ENCODE measurements at regions not wholly inside any gene's neighbourhood (a gene's known extent, or its start where the extent isn't known, plus 50 kb on each side); places are given as distances from the start of the nearest gene placed in this dataset.

GRCh38 chr10:111146025-111146640 is 69.3 kb downstream of the ADRA2A start:
- no peak overlapping the region for H3K4ac ChIP-seq (ENCODE audit: low read depth, low read length)
- no peaks in the 10 kb centered on the region for H4K20me1 ChIP-seq (ENCODE audit: insufficient read depth, low read length)
- ATAC-seq (ENCODE audit: low read depth) (no peak), DNase-seq (no peak)
- no peak for TF ChIP-seq CTCF (conservative IDR thresholded peaks at IDR 0.05; ENCODE audit: low read depth, low read length)
- TF ChIP-seq MAFK (IDR thresholded peaks at IDR 0.05; ENCODE audit: low read depth, low read length): no peak
- TF ChIP-seq RAD21 (IDR thresholded peaks at IDR 0.05; ENCODE audit: low read length): no peak
- TF ChIP-seq USF2 (IDR thresholded peaks at IDR 0.05; ENCODE audit: low read depth, low read length): no peak
- TF ChIP-seq NFE2L2 (IDR thresholded peaks at IDR 0.05; ENCODE audit: low read depth, low read length): no peak
- no peak for TF ChIP-seq MAZ (IDR thresholded peaks at IDR 0.05; ENCODE audit: borderline replicate concordance, low read depth, low read length)
- TF ChIP-seq SMC3 (IDR thresholded peaks at IDR 0.05; ENCODE audit: low read depth, low read length): no peak
- no peak for TF ChIP-seq BHLHE40 (IDR thresholded peaks at IDR 0.05; ENCODE audit: low read depth, low read length)
- no peak for TF ChIP-seq CHD1 (IDR thresholded peaks at IDR 0.05; ENCODE audit: low read depth, low read length)
- no peak for TF ChIP-seq RFX5 (IDR thresholded peaks at IDR 0.05; ENCODE audit: low read depth, low read length)
- TF ChIP-seq POLR2A (IDR thresholded peaks at IDR 0.05; ENCODE audit: low read depth, low read length): no peak
- H3K18ac ChIP-seq (ENCODE audit: low read depth, low read length): no peak overlapping the region
- H2AFZ ChIP-seq (replicated peaks; ENCODE audit: low read length, poor library complexity): no peak overlapping the region
- BruUV-seq (replicated peaks): no TSS peak
- H3K9me1 ChIP-seq (ENCODE audit: insufficient read depth, low read length): no peaks in the 10 kb centered on the region
- no peak overlapping the region for H2BK20ac ChIP-seq (ENCODE audit: low read depth, low read length)
- no peak overlapping the region for H4K8ac ChIP-seq (ENCODE audit: low read depth in 2 of 2, low read length in 2 of 2)
- H3K27ac ChIP-seq (ENCODE audit: insufficient read depth, low read length): no peak overlapping the region
- in situ Hi-C loops (cut with MboI; ENCODE audit: low sequenced_read_pairs): no loop called here
- no peak overlapping the region for H3K9ac ChIP-seq (ENCODE audit: low read depth, low read length)
- H2BK15ac ChIP-seq (ENCODE audit: low read depth, low read length): no peak overlapping the region
- POLR2A ChIA-PET (ENCODE audit: unreplicated experiment): no interaction called here
- H3K4me1 ChIP-seq (ENCODE audit: control insufficient read depth, insufficient read depth, low read length): no peaks in the 10 kb centered on the region
- no peak overlapping the region for H4K91ac ChIP-seq (ENCODE audit: insufficient read depth, low read depth, low read length)
- H3K27me3 ChIP-seq (ENCODE audit: control insufficient read depth, insufficient read depth, low read length): no peaks in the 10 kb centered on the region
- no peak overlapping the region for H2BK5ac ChIP-seq (ENCODE audit: low read depth, low read length, poor library complexity, severe bottlenecking)
- dilution Hi-C loops (cut with HindIII; ENCODE audit: low sequenced_read_pairs, unreplicated experiment): no loop called here
- CTCF ChIA-PET: no interaction called here
- no peak overlapping the region for H3K4me3 ChIP-seq (ENCODE audit: insufficient read depth, low read depth, low read length)
- no peaks in the 10 kb centered on the region for H3K79me1 ChIP-seq (ENCODE audit: low read depth in 1 of 2, low read length in 2 of 2)
- no peak overlapping the region for H2AK5ac ChIP-seq (ENCODE audit: low read depth, low read length)
- no peak overlapping the region for H4K5ac ChIP-seq (ENCODE audit: low read depth, low read length)
- intact Hi-C loops (cut with micrococcal nuclease): no loop called here
- no peak overlapping the region for H3K56ac ChIP-seq (ENCODE audit: extremely low read depth, insufficient read depth, low read length)
- no peak overlapping the region for H2BK120ac ChIP-seq (ENCODE audit: low read depth, low read length)
- no peak overlapping the region for H2AK9ac ChIP-seq (replicated peaks; ENCODE audit: low read depth, low read length, poor library complexity)
- H3K36me3 ChIP-seq (ENCODE audit: control insufficient read depth, insufficient read depth, low read length): no peaks in the 10 kb centered on the region
- H3K4me2 ChIP-seq (ENCODE audit: low read depth, low read length): no peak overlapping the region
- H3K14ac ChIP-seq (replicated peaks; ENCODE audit: low read depth, low read length): no peak overlapping the region
- no peaks in the 10 kb centered on the region for H3K9me3 ChIP-seq (ENCODE audit: control insufficient read depth, insufficient read depth, low read length)
- 0% methylated on average over 1 of the region's 2 CpGs; no CpG with 5 or more reads in 1 of the 2 experiments for WGBS, 2 experiments (ENCODE audit: extremely low coverage in 2 of 2, insufficient read length in 1 of 2)
- no peak overlapping the region for H3K23ac ChIP-seq (ENCODE audit: low read depth, low read length)
